HCT116 (cell line): ENCODE measurements at regions not wholly inside any gene's neighbourhood (a gene's known extent, or its start where the extent isn't known, plus 50 kb on each side); places are given as distances from the start of the nearest gene placed in this dataset.

Source experiments
- ATAC-seq: fragments of 200-7000 bp; cut with Tn5 transposase; 2 replicates; pipeline ENCODE4 v1.9.1; 2020; ENCODE audit warnings: mild to moderate bottlenecking, moderate library complexity
- BruUV-seq: library from RNA; stranded (reverse); fragments of 400-500 nt; replicated peaks from 2 replicates; lab custom pipeline; 2021; lab: Mats Ljungman, UMichigan
- CTCF ChIA-PET: fragments of 300-600 bp; sonication (Branson Sonifier 250); formaldehyde crosslinking; loops from one replicate; lab custom pipeline; 2021; ENCODE audit warnings: antibody characterized with exemption; lab: Charles Lee
- POLR2A ChIA-PET: fragments of 300-600, 350-600 bp; sonication (Branson Sonifier 250); formaldehyde crosslinking; loops from one replicate; lab custom pipeline; 2021; ENCODE audit warnings: antibody characterized with exemption; lab: Charles Lee
- RAD21 ChIA-PET, 2 experiments: fragments of 300-600 bp; sonication (Branson Sonifier 250); formaldehyde crosslinking; loops; one replicate each; lab custom pipeline; 2023; ENCODE audit warnings: low total read pairs in 2 of 2; ENCODE audit not compliant: uncharacterized antibody in 2 of 2, unreplicated experiment in 2 of 2, low non-redundant PET in 1 of 2; lab: Charles Lee
- DNase-seq: peaks from one replicate; pipeline ENCODE4 v3.0.0-alpha.2; 2010; ENCODE audit warnings: low read depth, low spot score
- H2AFZ ChIP-seq: fragments of 200-600 bp; shearing (Covaris generic), sonication (generic); 2 replicates; pipeline ENCODE4 v1.6.1; 2017; ENCODE audit warnings: low read depth, mixed run types, mixed read lengths, antibody characterized with exemption, low read length; ENCODE audit not compliant: poor library complexity, severe bottlenecking
- H3K27ac ChIP-seq: 2 replicates; pipeline ENCODE4 v1.5.1; 2012; ENCODE audit warnings: low read depth, low read length
- H3K27me3 ChIP-seq: fragments of 200-600 bp; sonication (generic); 2 replicates; pipeline ENCODE4 v1.6.1; 2016; ENCODE audit warnings: mixed run types, low read length, mixed read lengths; ENCODE audit not compliant: insufficient read depth
- H3K36me3 ChIP-seq, 2 experiments: fragments of 200-500 bp in 1 of 2; fragments of 200-600 bp in 1 of 2; sonication (Bioruptor generic) in 1 of 2; sonication (generic) in 1 of 2; 2 replicates each; pipeline versions ENCODE4 v1.5.1 to v1.6.1; 2014 to 2016; ENCODE audit warnings: low read length in 2 of 2, inconsistent platforms in 1 of 2, mixed read lengths in 1 of 2, mixed run types in 1 of 2; ENCODE audit not compliant: insufficient read depth in 2 of 2, control insufficient read depth in 1 of 2
- H3K4me1 ChIP-seq, 2 experiments: fragments of 200-600 bp in 1 of 2; sonication (generic) in 1 of 2; 2 replicates each; pipeline versions ENCODE4 v1.5.1 to v1.6.1; 2012 to 2017; ENCODE audit warnings: low read length in 2 of 2, inconsistent platforms in 1 of 2, mild to moderate bottlenecking in 1 of 2, mixed read lengths in 1 of 2, mixed run types in 1 of 2, moderate library complexity in 1 of 2; ENCODE audit not compliant: insufficient read depth in 2 of 2, control insufficient read depth in 1 of 2
- H3K4me2 ChIP-seq: fragments of 200-600 bp; sonication (generic); 2 replicates; pipeline ENCODE4 v1.6.1; 2017; ENCODE audit warnings: mixed run types, low read length, mixed read lengths
- H3K4me3 ChIP-seq, 2 experiments: fragments of 200-600 bp in 1 of 2; sonication (generic) in 1 of 2; replicated peaks in 1 of 2; 2 replicates each; pipeline ENCODE4 v1.5.1; 2011 to 2016; ENCODE audit warnings: low read length in 2 of 2, control low read depth in 1 of 2, low read depth in 1 of 2, mild to moderate bottlenecking in 1 of 2, mixed read lengths in 1 of 2, mixed run types in 1 of 2
- H3K79me2 ChIP-seq: fragments of 200-600 bp; sonication (generic); 2 replicates; pipeline ENCODE4 v1.6.1; 2017; ENCODE audit warnings: mild to moderate bottlenecking, mixed run types, low read length, moderate library complexity, mixed read lengths; ENCODE audit not compliant: insufficient read depth
- H3K9ac ChIP-seq: fragments of 200-600 bp; sonication (generic); 2 replicates; pipeline ENCODE4 v1.6.1; 2016; ENCODE audit warnings: low read length, mixed read lengths
- H3K9me2 ChIP-seq: fragments of 200-600 bp; sonication (generic), shearing (Covaris generic); 2 replicates; pipeline ENCODE4 v1.6.1; 2017; ENCODE audit warnings: mixed run types, mild to moderate bottlenecking, moderate library complexity; ENCODE audit not compliant: insufficient read depth
- H3K9me3 ChIP-seq, 2 experiments: fragments of 200-500 bp in 1 of 2; fragments of 200-600 bp in 1 of 2; sonication (Bioruptor generic) in 1 of 2; sonication (generic) in 1 of 2; 2 replicates each; pipeline ENCODE4 v1.6.1; 2014 to 2017; ENCODE audit warnings: low read length in 2 of 2, mixed read lengths in 2 of 2, inconsistent platforms in 1 of 2, low read depth in 1 of 2, mild to moderate bottlenecking in 1 of 2, mixed run types in 1 of 2, moderate library complexity in 1 of 2; ENCODE audit not compliant: control insufficient read depth in 1 of 2, insufficient read depth in 1 of 2
- H4K20me1 ChIP-seq: fragments of 200-600 bp; sonication (generic), shearing (Covaris generic); 2 replicates; pipeline ENCODE4 v1.6.1; 2017; ENCODE audit warnings: mixed run types, mild to moderate bottlenecking, moderate library complexity; ENCODE audit not compliant: insufficient read depth
- ATF3 ChIP-seq: IDR thresholded peaks from 2 replicates; pipeline ENCODE4 v1.6.1; 2012
- CEBPB ChIP-seq: IDR thresholded peaks from 2 replicates; pipeline ENCODE4 v1.6.1; 2012; ENCODE audit warnings: low read depth
- CTCF ChIP-seq, 3 experiments: fragments of 200-600 bp in 1 of 3; sonication (generic) in 1 of 3; IDR thresholded peaks in 2 of 3; conservative IDR thresholded peaks in 1 of 3; 2 replicates each; pipeline ENCODE4 v1.5.1; 2012 to 2017; ENCODE audit warnings: low read depth in 2 of 3, low read length in 2 of 3, antibody characterized with exemption in 1 of 3, borderline replicate concordance in 1 of 3, control low read depth in 1 of 3, mild to moderate bottlenecking in 1 of 3, mixed read lengths in 1 of 3, mixed run types in 1 of 3, moderate library complexity in 1 of 3; ENCODE audit not compliant: insufficient read depth in 1 of 3
- EGR1 ChIP-seq: IDR thresholded peaks from 2 replicates; pipeline ENCODE4 v1.6.1; 2012; ENCODE audit warnings: low read depth
- ELF1 ChIP-seq: IDR thresholded peaks from 2 replicates; pipeline ENCODE4 v1.6.1; 2012; ENCODE audit warnings: low read depth, borderline replicate concordance
- EZH2 ChIP-seq: fragments of 200-600 bp; sonication (generic); IDR thresholded peaks from 2 replicates; pipeline ENCODE4 v1.6.1; 2017; ENCODE audit warnings: antibody characterized with exemption, mixed run types
- MAX ChIP-seq: IDR thresholded peaks from 2 replicates; pipeline ENCODE4 v1.6.1; 2012
- POLR2A ChIP-seq: IDR thresholded peaks from 2 replicates; pipeline ENCODE4 v1.7.0; 2011; ENCODE audit warnings: borderline replicate concordance; ENCODE audit not compliant: insufficient read depth, insufficient read length; ENCODE audit errors: extremely low read depth
- POLR2AphosphoS5 ChIP-seq: IDR thresholded peaks from 2 replicates; pipeline ENCODE4 v1.6.1; 2011; ENCODE audit warnings: mild to moderate bottlenecking, low read depth, low read length, moderate library complexity
- RAD21 ChIP-seq: IDR thresholded peaks from 2 replicates; pipeline ENCODE4 v1.6.1; 2012; ENCODE audit warnings: low read depth, mild to moderate bottlenecking
- REST ChIP-seq: IDR thresholded peaks from 2 replicates; pipeline ENCODE4 v1.6.1; 2012; ENCODE audit warnings: low read depth
- SIN3A ChIP-seq: IDR thresholded peaks from 2 replicates; pipeline ENCODE4 v1.6.1; 2012; ENCODE audit warnings: low read depth
- SP1 ChIP-seq: IDR thresholded peaks from 2 replicates; pipeline ENCODE4 v1.6.1; 2012; ENCODE audit warnings: low read depth
- SRF ChIP-seq: IDR thresholded peaks from 2 replicates; pipeline ENCODE4 v1.6.1; 2012; ENCODE audit warnings: low read depth
- TCF7L2 ChIP-seq: IDR thresholded peaks from 2 replicates; pipeline ENCODE4 v1.7.0; 2011; ENCODE audit warnings: borderline replicate concordance, inconsistent platforms; ENCODE audit not compliant: insufficient read depth, insufficient read length; ENCODE audit errors: extremely low read depth
- YY1 ChIP-seq: IDR thresholded peaks from 2 replicates; pipeline ENCODE4 v1.6.1; 2011; ENCODE audit warnings: low read length, low read depth, moderate library complexity, mild to moderate bottlenecking; ENCODE audit not compliant: insufficient replicate concordance; ENCODE audit errors: extremely low read depth
- ZFX ChIP-seq: fragments of 450-650 bp; IDR thresholded peaks from 2 replicates; pipeline ENCODE4 v1.6.1; 2017
- ZNF274 ChIP-seq: fragments of 200-500 bp; sonication (Bioruptor generic); IDR thresholded peaks from 2 replicates; pipeline ENCODE4 v1.6.1; 2014; ENCODE audit warnings: mild to moderate bottlenecking, low read depth, low read length, inconsistent platforms
- intact Hi-C: fragments of 100-400 bp; cut with micrococcal nuclease; formaldehyde crosslinking; loops from 2 replicates; pipeline ENCODE4 v1.10.0; 2022

- intact Hi-C loops: no loop called here
These were observed 279.2 kb downstream of the DMAC1 start for GRCh38 chr9:7520396-7520795.

More at GRCh38 chr9:7520396-7520795, 279.2 kb downstream of the DMAC1 start:
- Histone ChIP-seq H3K9me3 (no peaks in the 10 kb centered on the region), H3K4me2 (no peak overlapping the region), H3K9ac (no peak overlapping the region), H4K20me1 (no peaks in the 10 kb centered on the region), H3K27ac (no peak overlapping the region)
- ChIA-PET RAD21 (no interaction called here), CTCF (no interaction called here)
- DNase-seq: no peak
- no peak for ATAC-seq
- TF ChIP-seq SP1: no peak
- no peak for TF ChIP-seq ZFX
- TF ChIP-seq SIN3A: no peak
- TF ChIP-seq CEBPB: no peak
- no peak for TF ChIP-seq POLR2A
- no peak for TF ChIP-seq EGR1
- no peak for TF ChIP-seq MAX
- TF ChIP-seq CTCF (IDR thresholded peaks at IDR 0.05 in 2 of 3, conservative IDR thresholded peaks at IDR 0.05 in 1 of 3; ENCODE audit: borderline replicate concordance in 1 of 3, insufficient read depth in 1 of 3, low read depth in 2 of 3, low read length in 2 of 3): no peak
- TF ChIP-seq EZH2: no peak
- no peak for TF ChIP-seq REST
- no peak for TF ChIP-seq ATF3
- TF ChIP-seq YY1: no peak
- no peak for TF ChIP-seq ELF1
- TF ChIP-seq SRF: no peak
- TF ChIP-seq POLR2AphosphoS5: no peak
- no peak for TF ChIP-seq ZNF274
- TF ChIP-seq RAD21: no peak
- TF ChIP-seq TCF7L2: no peak
- TF ChIP-seq, all 23 proteins: peak for 0
- Histone ChIP-seq H3K9me2 (no peaks in the 10 kb centered on the region), H3K79me2 (no peaks in the 10 kb centered on the region), H3K4me1 (no peaks in the 10 kb centered on the region), H3K4me3 (no peak overlapping the region), H3K27me3 (no peaks in the 10 kb centered on the region; the same call in 1 of the 2 replicates), H2AFZ (no peak overlapping the region), H3K36me3 (no peaks in the 10 kb centered on the region)
- POLR2A ChIA-PET: no interaction called here
- no TSS peak for BruUV-seq
